HUES48 (cell line): ENCODE measurements at regions not wholly inside any gene's neighbourhood (a gene's known extent, or its start where the extent isn't known, plus 50 kb on each side); places are given as distances from the start of the nearest gene placed in this dataset.

Source experiments
- H3K27ac ChIP-seq: one replicate; pipeline ENCODE4 v1.7.0; 2013; ENCODE audit warnings: low read depth, low read length, inconsistent platforms
- H3K27me3 ChIP-seq: 2 replicates; pipeline ENCODE4 v1.6.1; 2013; ENCODE audit warnings: mild to moderate bottlenecking, low read length; ENCODE audit not compliant: control insufficient read depth, insufficient read depth
- H3K36me3 ChIP-seq: 2 replicates; pipeline ENCODE4 v1.6.1; 2013; ENCODE audit warnings: low read length; ENCODE audit not compliant: control insufficient read depth, insufficient read depth
- H3K4me1 ChIP-seq: 2 replicates; pipeline ENCODE4 v1.6.1; 2013; ENCODE audit warnings: mild to moderate bottlenecking, low read length; ENCODE audit not compliant: control insufficient read depth, insufficient read depth
- H3K4me3 ChIP-seq: 2 replicates; pipeline ENCODE4 v1.5.1; 2013; ENCODE audit warnings: mild to moderate bottlenecking, low read depth, low read length
- H3K9ac ChIP-seq: 2 replicates; pipeline ENCODE4 v1.6.1; 2013; ENCODE audit warnings: mild to moderate bottlenecking, low read depth, low read length, moderate library complexity
- H3K9me3 ChIP-seq: 2 replicates; pipeline ENCODE4 v1.6.1; 2013; ENCODE audit warnings: low read length; ENCODE audit not compliant: control insufficient read depth, insufficient read depth

- Histone ChIP-seq H3K27me3 (no peaks in the 10 kb centered on the region), H3K27ac (no peak overlapping the region), H3K36me3 (no peaks in the 10 kb centered on the region), H3K4me3 (no peak overlapping the region), H3K9ac (no peak overlapping the region), H3K4me1 (no peaks in the 10 kb centered on the region), H3K9me3 (no peaks in the 10 kb centered on the region)
Observed at GRCh38 chr13:105827111-105827809, 708.2 kb downstream of the EFNB2 start.

GRCh38 chr13:105825071-105825470 is 710.4 kb downstream of the EFNB2 start:
- no peak overlapping the region for H3K4me3 ChIP-seq
- no peaks in the 10 kb centered on the region for H3K9me3 ChIP-seq
- H3K36me3 ChIP-seq = no peaks in the 10 kb centered on the region
- H3K27ac ChIP-seq = no peak overlapping the region
- H3K9ac ChIP-seq = no peak overlapping the region
- no peaks in the 10 kb centered on the region for H3K27me3 ChIP-seq
- H3K4me1 ChIP-seq = no peaks in the 10 kb centered on the region

GRCh38 chr13:105821337-105821736 is 714.1 kb downstream of the EFNB2 start:
- no peaks in the 10 kb centered on the region for H3K36me3 ChIP-seq
- H3K27ac ChIP-seq = no peak overlapping the region
- H3K9me3 ChIP-seq = no peaks in the 10 kb centered on the region
- H3K4me1 ChIP-seq = peaks cover 13% of the 10 kb centered on the region
- H3K4me3 ChIP-seq = no peak overlapping the region
- peaks cover 27% of the 10 kb centered on the region for H3K27me3 ChIP-seq
- no peak overlapping the region for H3K9ac ChIP-seq

GRCh38 chr13:105820415-105820814 is 715.0 kb downstream of the EFNB2 start:
- H3K4me3 ChIP-seq = no peak overlapping the region
- no peaks in the 10 kb centered on the region for H3K36me3 ChIP-seq
- no peak overlapping the region for H3K9ac ChIP-seq
- peaks cover 36% of the 10 kb centered on the region for H3K27me3 ChIP-seq
- no peaks in the 10 kb centered on the region for H3K9me3 ChIP-seq
- H3K27ac ChIP-seq = no peak overlapping the region
- peaks cover 14% of the 10 kb centered on the region for H3K4me1 ChIP-seq

- Histone ChIP-seq H3K4me1 (peaks cover 14% of the 10 kb centered on the region), H3K4me3 (peak overlapping the region; percentile 26; the same call in 1 of the 2 replicates), H3K27me3 (peaks cover 38% of the 10 kb centered on the region), H3K27ac (peak overlapping the region; percentile 56), H3K9ac (no peak overlapping the region), H3K9me3 (no peaks in the 10 kb centered on the region), H3K36me3 (no peaks in the 10 kb centered on the region)
Observed at GRCh38 chr13:105817498-105817897, 718.0 kb downstream of the EFNB2 start.

- Histone ChIP-seq H3K27ac (peak overlapping the region; percentile 71), H3K4me3 (peak overlapping the region; percentile 36), H3K36me3 (no peaks in the 10 kb centered on the region), H3K27me3 (peaks cover 38% of the 10 kb centered on the region), H3K9me3 (no peaks in the 10 kb centered on the region), H3K9ac (no peak overlapping the region), H3K4me1 (peaks cover 14% of the 10 kb centered on the region)
Observed at GRCh38 chr13:105816994-105817393, 718.5 kb downstream of the EFNB2 start.

- no peaks in the 10 kb centered on the region for H3K9me3 ChIP-seq
- H3K27ac ChIP-seq = no peak overlapping the region
- no peak overlapping the region for H3K9ac ChIP-seq
Observed at GRCh38 chr13:105814902-105815250, 720.6 kb downstream of the EFNB2 start.

GRCh38 chr13:105814219-105814901 is 721.1 kb downstream of the EFNB2 start:
- peaks cover 14% of the 10 kb centered on the region for H3K4me1 ChIP-seq
- H3K9me3 ChIP-seq = no peaks in the 10 kb centered on the region
- no peak overlapping the region for H3K4me3 ChIP-seq
- H3K9ac ChIP-seq = no peak overlapping the region
- no peak overlapping the region for H3K27ac ChIP-seq
- H3K27me3 ChIP-seq = peaks cover 38% of the 10 kb centered on the region
- no peaks in the 10 kb centered on the region for H3K36me3 ChIP-seq

More at GRCh38 chr13:105814902-105815250, 720.6 kb downstream of the EFNB2 start:
- no peak overlapping the region for H3K4me3 ChIP-seq
- H3K36me3 ChIP-seq = no peaks in the 10 kb centered on the region
- H3K4me1 ChIP-seq = peaks cover 14% of the 10 kb centered on the region
- peaks cover 38% of the 10 kb centered on the region for H3K27me3 ChIP-seq

- Histone ChIP-seq H3K36me3 (no peaks in the 10 kb centered on the region), H3K27ac (no peak overlapping the region), H3K9ac (no peak overlapping the region), H3K27me3 (no peaks in the 10 kb centered on the region), H3K4me1 (no peaks in the 10 kb centered on the region), H3K4me3 (no peak overlapping the region), H3K9me3 (no peaks in the 10 kb centered on the region)
Observed at GRCh38 chr13:105806628-105806920, 728.9 kb downstream of the EFNB2 start.

- Histone ChIP-seq H3K4me3 (no peak overlapping the region), H3K27ac (no peak overlapping the region), H3K9me3 (no peaks in the 10 kb centered on the region), H3K27me3 (no peaks in the 10 kb centered on the region), H3K4me1 (no peaks in the 10 kb centered on the region), H3K9ac (no peak overlapping the region), H3K36me3 (no peaks in the 10 kb centered on the region)
Observed at GRCh38 chr13:105805892-105806627, 729.4 kb downstream of the EFNB2 start.

- Histone ChIP-seq H3K27me3 (no peaks in the 10 kb centered on the region), H3K9me3 (no peaks in the 10 kb centered on the region), H3K4me3 (no peak overlapping the region), H3K4me1 (no peaks in the 10 kb centered on the region), H3K9ac (no peak overlapping the region), H3K27ac (no peak overlapping the region), H3K36me3 (no peaks in the 10 kb centered on the region)
Observed at GRCh38 chr13:105804561-105805190, 730.8 kb downstream of the EFNB2 start.
